Gastrocnemius medialis (tissue), 4 donors: ENCODE measurements at regions not wholly inside any gene's neighbourhood (a gene's known extent, or its start where the extent isn't known, plus 50 kb on each side); places are given as distances from the start of the nearest gene placed in this dataset.

ENCODE experiments used
- ATAC-seq, 2 donors: fragments of 150-250 bp; one replicate each; pipeline ENCODE4 v1.9.1; 2016
- DNase-seq, 2 donors: peaks; one replicate each; pipeline ENCODE4 v3.0.0-alpha.2; 2019
- H3K27ac ChIP-seq, 4 donors: fragments of 200-600 bp; sonication (generic); 1 replicate in 1 of 4; 2 replicates in 3 of 4; pipeline ENCODE4 v1.5.1; 2016 to 2018; ENCODE audit warnings: mild to moderate bottlenecking in 2 of 4, moderate library complexity in 1 of 4
- H3K27me3 ChIP-seq, 3 donors: fragments of 200-600 bp; sonication (generic) in 2 of 3; 1 replicate in 1 of 3; 2 replicates in 2 of 3; pipeline versions ENCODE4 v1.5.1 to v1.6.0; 2016 to 2019; ENCODE audit warnings: mild to moderate bottlenecking in 1 of 3, moderate library complexity in 1 of 3
- H3K36me3 ChIP-seq, 2 donors: fragments of 200-600 bp; sonication (generic) in 1 of 2; one replicate each; pipeline ENCODE4 v1.5.1; 2017 to 2018
- H3K4me1 ChIP-seq, 2 donors: fragments of 200-600 bp; sonication (generic) in 1 of 2; one replicate each; pipeline ENCODE4 v1.5.1; 2016 to 2017; ENCODE audit warnings: mild to moderate bottlenecking in 2 of 2
- H3K4me3 ChIP-seq, 4 donors: fragments of 200-600 bp; sonication (generic) in 3 of 4; 1 replicate in 1 of 4; 2 replicates in 3 of 4; pipeline ENCODE4 v1.5.1; 2016 to 2019; ENCODE audit warnings: mild to moderate bottlenecking in 2 of 4
- H3K9me3 ChIP-seq, 3 donors: fragments of 200-600 bp; sonication (generic) in 2 of 3; 1 replicate in 1 of 3; 2 replicates in 2 of 3; pipeline ENCODE4 v1.5.1; 2016 to 2019
- CTCF ChIP-seq, 5 experiments: fragments of 450-650 bp in 3 of 5; fragments of 200-600 bp in 2 of 5; sonication (generic) in 2 of 5; IDR thresholded peaks in 4 of 5; conservative IDR thresholded peaks in 1 of 5; 1 replicate in 4 of 5; 2 replicates in 1 of 5; pipeline ENCODE4 v1.5.1; 2016 to 2019; ENCODE audit warnings: antibody characterized with exemption in 5 of 5, mild to moderate bottlenecking in 3 of 5, moderate library complexity in 3 of 5
- POLR2A ChIP-seq, 2 donors: fragments of 450-650 bp; IDR thresholded peaks; one replicate each; pipeline ENCODE4 v1.6.1; 2017; ENCODE audit warnings: antibody characterized with exemption in 2 of 2, mild to moderate bottlenecking in 2 of 2, moderate library complexity in 2 of 2
- in situ Hi-C, 4 donors: fragments of 200-750 bp; cut with MboI; loops; one replicate each; pipeline versions ENCODE4 v1.15.0 to v1.8.0; 2017; ENCODE audit warnings: low sequenced_read_pairs in 4 of 4
- intact Hi-C: fragments of 100-400 bp; cut with DNase I; formaldehyde crosslinking; loops from one replicate; pipeline ENCODE4 v1.15.1; 2023; ENCODE audit warnings: low total_unique reads

GRCh38 chr2:64910972-64911433 is 78.2 kb upstream of the SLC1A4 start:
- Histone ChIP-seq H3K27me3 (no peaks in the 10 kb centered on the region), H3K27ac (no peak overlapping the region), H3K9me3 (no peaks in the 10 kb centered on the region), H3K4me3 (no peak overlapping the region), H3K4me1 (peaks cover 0 to 10% of the 10 kb centered on the region in 2 donors), H3K36me3 (no peaks in the 10 kb centered on the region)
- TF ChIP-seq POLR2A (IDR thresholded peaks at IDR 0.05) (no peak), CTCF (IDR thresholded peaks at IDR 0.05 in 4 of 5, conservative IDR thresholded peaks at IDR 0.05 in 1 of 5) (no peak)
- intact Hi-C loops (no loop called here), in situ Hi-C loops (loop anchor here (10.0 to 25.0 kb wide), 6 partner anchors 251 to 676 kb away; no protein-coding TSS in a partner anchor)
- peak in 1 of 2 donors; percentile 32 for ATAC-seq
- DNase-seq, result no peak

GRCh38 chr2:64913357-64913869 is 75.8 kb upstream of the SLC1A4 start:
- Histone ChIP-seq H3K27me3 (no peaks in the 10 kb centered on the region), H3K27ac (no peak overlapping the region), H3K9me3 (no peaks in the 10 kb centered on the region), H3K4me3 (no peak overlapping the region), H3K36me3 (no peaks in the 10 kb centered on the region), H3K4me1 (peaks cover 0 to 10% of the 10 kb centered on the region in 2 donors)
- no peak for TF ChIP-seq CTCF (IDR thresholded peaks at IDR 0.05 in 4 of 5, conservative IDR thresholded peaks at IDR 0.05 in 1 of 5)
- no peak for TF ChIP-seq POLR2A (IDR thresholded peaks at IDR 0.05)
- no peak for ATAC-seq
- no peak for DNase-seq
- intact Hi-C loops (no loop called here), in situ Hi-C loops (loop anchor here (10.0 to 25.0 kb wide), 6 partner anchors 249 to 674 kb away; no protein-coding TSS in a partner anchor)

GRCh38 chr2:64914247-64914646 is 75.0 kb upstream of the SLC1A4 start:
- no peak for ATAC-seq
- Histone ChIP-seq H3K9me3 (no peaks in the 10 kb centered on the region), H3K4me1 (peaks cover 0 to 10% of the 10 kb centered on the region in 2 donors), H3K27me3 (no peaks in the 10 kb centered on the region), H3K27ac (no peak overlapping the region), H3K4me3 (no peak overlapping the region), H3K36me3 (no peaks in the 10 kb centered on the region)
- TF ChIP-seq CTCF (IDR thresholded peaks at IDR 0.05 in 4 of 5, conservative IDR thresholded peaks at IDR 0.05 in 1 of 5), result no peak
- no peak for TF ChIP-seq POLR2A (IDR thresholded peaks at IDR 0.05)
- DNase-seq, result no peak
- intact Hi-C loops (no loop called here), in situ Hi-C loops (loop anchor here (10.0 to 25.0 kb wide), 6 partner anchors 248 to 673 kb away; no protein-coding TSS in a partner anchor)

GRCh38 chr2:64914735-64915509 is 74.3 kb upstream of the SLC1A4 start:
- Histone ChIP-seq H3K36me3 (no peaks in the 10 kb centered on the region), H3K27me3 (no peaks in the 10 kb centered on the region)
- in situ Hi-C loops, result loop anchor here (5.0 to 25.0 kb wide), 8 partner anchors 122 to 672 kb away; no protein-coding TSS in a partner anchor

More at GRCh38 chr2:64914735-64915509, 74.3 kb upstream of the SLC1A4 start:
- TF ChIP-seq CTCF (IDR thresholded peaks at IDR 0.05 in 4 of 5, conservative IDR thresholded peaks at IDR 0.05 in 1 of 5), result no peak
- no peak for TF ChIP-seq POLR2A (IDR thresholded peaks at IDR 0.05)
- ATAC-seq (no peak), DNase-seq (no peak)
- Histone ChIP-seq H3K4me1 (peaks cover 0 to 10% of the 10 kb centered on the region in 2 donors), H3K4me3 (no peak overlapping the region), H3K9me3 (no peaks in the 10 kb centered on the region), H3K27ac (no peak overlapping the region)
- intact Hi-C loops, result loop anchor here (5.0 kb wide), 2 partner anchors 272 to 662 kb away; no protein-coding TSS in a partner anchor
